ENCODE measurements at regions not wholly inside any gene's neighbourhood (a gene's known extent, or its start where the extent isn't known, plus 50 kb on each side); places are given as distances from the start of the nearest gene placed in this dataset.

GRCh38 chr2:147548451-147548850 is 296.4 kb upstream of the ACVR2A start:
- Histone ChIP-seq H3K36me3 (ENCODE audit: control insufficient read depth in 1 of 2, insufficient read depth in 2 of 2, low read length in 2 of 2) (no peaks in the 10 kb centered on the region), H3K27ac (ENCODE audit: low read length) (no peak overlapping the region), H3K4me3 (ENCODE audit: low read depth in 1 of 2, low read length in 2 of 2) (no peak overlapping the region), H3K9me3 (ENCODE audit: control insufficient read depth in 1 of 2, low read length in 2 of 2) (peaks cover 0 to 4% of the 10 kb centered on the region in 2 donors), H3K27me3 (ENCODE audit: low read depth, low read length) (no peaks in the 10 kb centered on the region), H3K4me1 (ENCODE audit: control insufficient read depth in 1 of 2, insufficient read depth in 2 of 2, low read length in 2 of 2) (no peaks in the 10 kb centered on the region)

- Histone ChIP-seq H3K4me3 (ENCODE audit: low read depth in 1 of 2, low read length in 2 of 2) (no peak overlapping the region), H3K4me1 (ENCODE audit: control insufficient read depth in 1 of 2, insufficient read depth in 2 of 2, low read length in 2 of 2) (peaks cover 0 to 4% of the 10 kb centered on the region in 2 donors), H3K9me3 (ENCODE audit: control insufficient read depth in 1 of 2, low read length in 2 of 2) (peaks cover 0 to 4% of the 10 kb centered on the region in 2 donors), H3K27ac (ENCODE audit: low read length) (no peak overlapping the region), H3K27me3 (ENCODE audit: low read depth, low read length) (no peaks in the 10 kb centered on the region), H3K36me3 (ENCODE audit: control insufficient read depth in 1 of 2, insufficient read depth in 2 of 2, low read length in 2 of 2) (no peaks in the 10 kb centered on the region)
Observed at GRCh38 chr2:147547440-147547839, 297.4 kb upstream of the ACVR2A start.

GRCh38 chr2:147546109-147546508 is 298.7 kb upstream of the ACVR2A start:
- H3K4me1 ChIP-seq (ENCODE audit: control insufficient read depth in 1 of 2, insufficient read depth in 2 of 2, low read length in 2 of 2): peaks cover 0 to 7% of the 10 kb centered on the region in 2 donors
- peaks cover 0 to 4% of the 10 kb centered on the region in 2 donors for H3K9me3 ChIP-seq (ENCODE audit: control insufficient read depth in 1 of 2, low read length in 2 of 2)
- no peak overlapping the region for H3K4me3 ChIP-seq (ENCODE audit: low read depth in 1 of 2, low read length in 2 of 2)
- H3K36me3 ChIP-seq (ENCODE audit: control insufficient read depth in 1 of 2, insufficient read depth in 2 of 2, low read length in 2 of 2): no peaks in the 10 kb centered on the region
- no peak overlapping the region for H3K27ac ChIP-seq (ENCODE audit: low read length)
- H3K27me3 ChIP-seq (ENCODE audit: low read depth, low read length): no peaks in the 10 kb centered on the region

GRCh38 chr2:147543056-147543455 is 301.8 kb upstream of the ACVR2A start:
- Histone ChIP-seq H3K4me3 (ENCODE audit: low read depth in 1 of 2, low read length in 2 of 2) (no peak overlapping the region), H3K27ac (ENCODE audit: low read length) (no peak overlapping the region), H3K9me3 (ENCODE audit: control insufficient read depth in 1 of 2, low read length in 2 of 2) (peaks cover 0 to 4% of the 10 kb centered on the region in 2 donors)

GRCh38 chr2:147542351-147542750 is 302.5 kb upstream of the ACVR2A start:
- Histone ChIP-seq H3K4me3 (ENCODE audit: low read depth in 1 of 2, low read length in 2 of 2) (no peak overlapping the region), H3K9me3 (ENCODE audit: control insufficient read depth in 1 of 2, low read length in 2 of 2) (peaks cover 0 to 4% of the 10 kb centered on the region in 2 donors), H3K27me3 (ENCODE audit: low read depth, low read length) (no peaks in the 10 kb centered on the region), H3K36me3 (ENCODE audit: control insufficient read depth in 1 of 2, insufficient read depth in 2 of 2, low read length in 2 of 2) (no peaks in the 10 kb centered on the region), H3K4me1 (ENCODE audit: control insufficient read depth in 1 of 2, insufficient read depth in 2 of 2, low read length in 2 of 2) (peaks cover 0 to 16% of the 10 kb centered on the region in 2 donors), H3K27ac (ENCODE audit: low read length) (no peak overlapping the region)

More at GRCh38 chr2:147543056-147543455, 301.8 kb upstream of the ACVR2A start:
- Histone ChIP-seq H3K27me3 (ENCODE audit: low read depth, low read length) (no peaks in the 10 kb centered on the region), H3K36me3 (ENCODE audit: control insufficient read depth in 1 of 2, insufficient read depth in 2 of 2, low read length in 2 of 2) (no peaks in the 10 kb centered on the region), H3K4me1 (ENCODE audit: control insufficient read depth in 1 of 2, insufficient read depth in 2 of 2, low read length in 2 of 2) (peaks cover 0 to 16% of the 10 kb centered on the region in 2 donors)

GRCh38 chr2:147541314-147541713 is 303.5 kb upstream of the ACVR2A start:
- Histone ChIP-seq H3K27me3 (ENCODE audit: low read depth, low read length) (no peaks in the 10 kb centered on the region), H3K4me3 (ENCODE audit: low read depth in 1 of 2, low read length in 2 of 2) (no peak overlapping the region), H3K36me3 (ENCODE audit: control insufficient read depth in 1 of 2, insufficient read depth in 2 of 2, low read length in 2 of 2) (no peaks in the 10 kb centered on the region), H3K4me1 (ENCODE audit: control insufficient read depth in 1 of 2, insufficient read depth in 2 of 2, low read length in 2 of 2) (peaks cover 0 to 16% of the 10 kb centered on the region in 2 donors), H3K27ac (ENCODE audit: low read length) (no peak overlapping the region), H3K9me3 (ENCODE audit: control insufficient read depth in 1 of 2, low read length in 2 of 2) (peaks cover 0 to 4% of the 10 kb centered on the region in 2 donors)

- Histone ChIP-seq H3K9me3 (ENCODE audit: control insufficient read depth in 1 of 2, low read length in 2 of 2) (no peaks in the 10 kb centered on the region), H3K36me3 (ENCODE audit: control insufficient read depth in 1 of 2, insufficient read depth in 2 of 2, low read length in 2 of 2) (no peaks in the 10 kb centered on the region), H3K4me1 (ENCODE audit: control insufficient read depth in 1 of 2, insufficient read depth in 2 of 2, low read length in 2 of 2) (peaks cover 0 to 16% of the 10 kb centered on the region in 2 donors), H3K27ac (ENCODE audit: low read length) (no peak overlapping the region), H3K27me3 (ENCODE audit: low read depth, low read length) (no peaks in the 10 kb centered on the region), H3K4me3 (ENCODE audit: low read depth in 1 of 2, low read length in 2 of 2) (no peak overlapping the region)
Observed at GRCh38 chr2:147538821-147539220, 306.0 kb upstream of the ACVR2A start.

- Histone ChIP-seq H3K4me1 (ENCODE audit: control insufficient read depth in 1 of 2, insufficient read depth in 2 of 2, low read length in 2 of 2) (peaks cover 0 to 16% of the 10 kb centered on the region in 2 donors), H3K4me3 (ENCODE audit: low read depth in 1 of 2, low read length in 2 of 2) (no peak overlapping the region), H3K9me3 (ENCODE audit: control insufficient read depth in 1 of 2, low read length in 2 of 2) (no peaks in the 10 kb centered on the region), H3K27me3 (ENCODE audit: low read depth, low read length) (no peaks in the 10 kb centered on the region), H3K36me3 (ENCODE audit: control insufficient read depth in 1 of 2, insufficient read depth in 2 of 2, low read length in 2 of 2) (no peaks in the 10 kb centered on the region), H3K27ac (ENCODE audit: low read length) (no peak overlapping the region)
Observed at GRCh38 chr2:147538088-147538487, 306.7 kb upstream of the ACVR2A start.

- Histone ChIP-seq H3K9me3 (ENCODE audit: control insufficient read depth in 1 of 2, low read length in 2 of 2) (no peaks in the 10 kb centered on the region), H3K27ac (ENCODE audit: low read length) (no peak overlapping the region), H3K4me3 (ENCODE audit: low read depth in 1 of 2, low read length in 2 of 2) (no peak overlapping the region), H3K36me3 (ENCODE audit: control insufficient read depth in 1 of 2, insufficient read depth in 2 of 2, low read length in 2 of 2) (no peaks in the 10 kb centered on the region), H3K27me3 (ENCODE audit: low read depth, low read length) (no peaks in the 10 kb centered on the region), H3K4me1 (ENCODE audit: control insufficient read depth in 1 of 2, insufficient read depth in 2 of 2, low read length in 2 of 2) (peaks cover 0 to 8% of the 10 kb centered on the region in 2 donors)
Observed at GRCh38 chr2:147531269-147531668, 313.6 kb upstream of the ACVR2A start.

- no peaks in the 10 kb centered on the region for H3K27me3 ChIP-seq (ENCODE audit: low read depth, low read length)
Observed at GRCh38 chr2:147530033-147530432, 314.8 kb upstream of the ACVR2A start.

GRCh38 chr2:147525819-147526489 is 318.9 kb upstream of the ACVR2A start:
- Histone ChIP-seq H3K4me3 (ENCODE audit: low read depth in 1 of 2, low read length in 2 of 2) (no peak overlapping the region), H3K27me3 (ENCODE audit: low read depth, low read length) (no peaks in the 10 kb centered on the region), H3K36me3 (ENCODE audit: control insufficient read depth in 1 of 2, insufficient read depth in 2 of 2, low read length in 2 of 2) (no peaks in the 10 kb centered on the region), H3K4me1 (ENCODE audit: control insufficient read depth in 1 of 2, insufficient read depth in 2 of 2, low read length in 2 of 2) (peaks cover 0 to 10% of the 10 kb centered on the region in 2 donors), H3K9me3 (ENCODE audit: control insufficient read depth in 1 of 2, low read length in 2 of 2) (no peaks in the 10 kb centered on the region), H3K27ac (ENCODE audit: low read length) (no peak overlapping the region)

More at GRCh38 chr2:147530033-147530432, 314.8 kb upstream of the ACVR2A start:
- no peaks in the 10 kb centered on the region for H3K9me3 ChIP-seq (ENCODE audit: control insufficient read depth in 1 of 2, low read length in 2 of 2)
- H3K36me3 ChIP-seq (ENCODE audit: control insufficient read depth in 1 of 2, insufficient read depth in 2 of 2, low read length in 2 of 2): no peaks in the 10 kb centered on the region
- peaks cover 0 to 15% of the 10 kb centered on the region in 2 donors for H3K4me1 ChIP-seq (ENCODE audit: control insufficient read depth in 1 of 2, insufficient read depth in 2 of 2, low read length in 2 of 2)
- H3K4me3 ChIP-seq (ENCODE audit: low read depth in 1 of 2, low read length in 2 of 2): no peak overlapping the region
- H3K27ac ChIP-seq (ENCODE audit: low read length): no peak overlapping the region

GRCh38 chr2:147524912-147525311 is 319.9 kb upstream of the ACVR2A start:
- no peaks in the 10 kb centered on the region for H3K27me3 ChIP-seq (ENCODE audit: low read depth, low read length)
- no peaks in the 10 kb centered on the region for H3K36me3 ChIP-seq (ENCODE audit: control insufficient read depth in 1 of 2, insufficient read depth in 2 of 2, low read length in 2 of 2)
- no peaks in the 10 kb centered on the region for H3K9me3 ChIP-seq (ENCODE audit: control insufficient read depth in 1 of 2, low read length in 2 of 2)
- H3K27ac ChIP-seq (ENCODE audit: low read length): no peak overlapping the region
- peaks cover 0 to 8% of the 10 kb centered on the region in 2 donors for H3K4me1 ChIP-seq (ENCODE audit: control insufficient read depth in 1 of 2, insufficient read depth in 2 of 2, low read length in 2 of 2)
- no peak overlapping the region for H3K4me3 ChIP-seq (ENCODE audit: low read depth in 1 of 2, low read length in 2 of 2)

All from muscle layer of duodenum (tissue), 2 donors.